ENCODE measurements at regions not wholly inside any gene's neighbourhood (a gene's known extent, or its start where the extent isn't known, plus 50 kb on each side); places are given as distances from the start of the nearest gene placed in this dataset.

DNA sequence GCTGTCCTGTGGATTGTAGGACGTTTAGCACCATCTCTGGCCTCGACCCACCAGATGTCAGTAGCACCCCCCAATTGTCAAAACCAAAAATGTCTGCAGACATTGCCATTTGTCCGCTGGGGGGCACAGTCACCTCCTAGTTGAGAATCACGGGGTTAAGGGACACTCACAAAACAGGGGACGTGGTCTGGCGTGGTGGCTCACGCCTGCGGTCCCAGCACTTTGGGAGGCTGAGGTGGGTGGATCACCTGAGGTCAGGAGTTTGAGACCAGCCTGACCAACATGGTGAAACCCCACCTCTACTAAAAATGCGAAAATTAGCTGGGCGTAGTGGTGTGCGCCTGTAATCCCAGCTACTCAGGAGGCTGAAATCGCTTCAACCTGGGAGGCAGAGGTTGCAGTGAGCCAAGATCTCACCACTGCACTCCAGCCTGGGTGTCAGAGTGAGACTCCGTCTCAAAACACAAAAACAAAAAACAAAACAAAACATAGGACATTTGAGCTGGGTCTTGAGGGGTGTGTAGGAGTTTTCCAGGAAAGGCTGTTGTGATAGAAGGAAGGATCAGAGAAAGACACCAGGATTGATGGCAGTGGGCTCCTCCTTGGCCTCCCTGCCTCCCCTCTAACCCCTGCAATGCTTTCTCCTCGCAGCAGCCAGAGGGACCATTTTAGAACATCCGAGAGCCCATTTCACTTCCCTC is 171.8 kb upstream of the GSE1 start (continued):
- TF ChIP-seq NR2F1 (CRISPR knock-in tag; IDR thresholded peaks at IDR 0.05) (no peak), HNRNPUL1 (IDR thresholded peaks at IDR 0.05; ENCODE audit: low read depth, low read length) (no peak), MED13 (CRISPR knock-in tag; IDR thresholded peaks at IDR 0.05) (no peak), SRY (CRISPR knock-in tag; IDR thresholded peaks at IDR 0.05) (no peak), ZNF737 (CRISPR knock-in tag; IDR thresholded peaks at IDR 0.05; ENCODE audit: borderline replicate concordance) (0 out of 2 replicates have a peak, but pooled peaks have one; percentile 43), AGO2 (optimal IDR thresholded peaks at IDR 0.05; ENCODE audit: low read depth, low read length) (no peak), WIZ (CRISPR knock-in tag; IDR thresholded peaks at IDR 0.05) (no peak), ZSCAN20 (CRISPR knock-in tag; IDR thresholded peaks at IDR 0.05; ENCODE audit: borderline replicate concordance) (no peak), ASH2L (IDR thresholded peaks at IDR 0.05; ENCODE audit: insufficient read length, low read depth, low read length) (no peak), RCOR2 (CRISPR knock-in tag; IDR thresholded peaks at IDR 0.05) (no peak)
- TF ChIP-seq, protein P1, sequence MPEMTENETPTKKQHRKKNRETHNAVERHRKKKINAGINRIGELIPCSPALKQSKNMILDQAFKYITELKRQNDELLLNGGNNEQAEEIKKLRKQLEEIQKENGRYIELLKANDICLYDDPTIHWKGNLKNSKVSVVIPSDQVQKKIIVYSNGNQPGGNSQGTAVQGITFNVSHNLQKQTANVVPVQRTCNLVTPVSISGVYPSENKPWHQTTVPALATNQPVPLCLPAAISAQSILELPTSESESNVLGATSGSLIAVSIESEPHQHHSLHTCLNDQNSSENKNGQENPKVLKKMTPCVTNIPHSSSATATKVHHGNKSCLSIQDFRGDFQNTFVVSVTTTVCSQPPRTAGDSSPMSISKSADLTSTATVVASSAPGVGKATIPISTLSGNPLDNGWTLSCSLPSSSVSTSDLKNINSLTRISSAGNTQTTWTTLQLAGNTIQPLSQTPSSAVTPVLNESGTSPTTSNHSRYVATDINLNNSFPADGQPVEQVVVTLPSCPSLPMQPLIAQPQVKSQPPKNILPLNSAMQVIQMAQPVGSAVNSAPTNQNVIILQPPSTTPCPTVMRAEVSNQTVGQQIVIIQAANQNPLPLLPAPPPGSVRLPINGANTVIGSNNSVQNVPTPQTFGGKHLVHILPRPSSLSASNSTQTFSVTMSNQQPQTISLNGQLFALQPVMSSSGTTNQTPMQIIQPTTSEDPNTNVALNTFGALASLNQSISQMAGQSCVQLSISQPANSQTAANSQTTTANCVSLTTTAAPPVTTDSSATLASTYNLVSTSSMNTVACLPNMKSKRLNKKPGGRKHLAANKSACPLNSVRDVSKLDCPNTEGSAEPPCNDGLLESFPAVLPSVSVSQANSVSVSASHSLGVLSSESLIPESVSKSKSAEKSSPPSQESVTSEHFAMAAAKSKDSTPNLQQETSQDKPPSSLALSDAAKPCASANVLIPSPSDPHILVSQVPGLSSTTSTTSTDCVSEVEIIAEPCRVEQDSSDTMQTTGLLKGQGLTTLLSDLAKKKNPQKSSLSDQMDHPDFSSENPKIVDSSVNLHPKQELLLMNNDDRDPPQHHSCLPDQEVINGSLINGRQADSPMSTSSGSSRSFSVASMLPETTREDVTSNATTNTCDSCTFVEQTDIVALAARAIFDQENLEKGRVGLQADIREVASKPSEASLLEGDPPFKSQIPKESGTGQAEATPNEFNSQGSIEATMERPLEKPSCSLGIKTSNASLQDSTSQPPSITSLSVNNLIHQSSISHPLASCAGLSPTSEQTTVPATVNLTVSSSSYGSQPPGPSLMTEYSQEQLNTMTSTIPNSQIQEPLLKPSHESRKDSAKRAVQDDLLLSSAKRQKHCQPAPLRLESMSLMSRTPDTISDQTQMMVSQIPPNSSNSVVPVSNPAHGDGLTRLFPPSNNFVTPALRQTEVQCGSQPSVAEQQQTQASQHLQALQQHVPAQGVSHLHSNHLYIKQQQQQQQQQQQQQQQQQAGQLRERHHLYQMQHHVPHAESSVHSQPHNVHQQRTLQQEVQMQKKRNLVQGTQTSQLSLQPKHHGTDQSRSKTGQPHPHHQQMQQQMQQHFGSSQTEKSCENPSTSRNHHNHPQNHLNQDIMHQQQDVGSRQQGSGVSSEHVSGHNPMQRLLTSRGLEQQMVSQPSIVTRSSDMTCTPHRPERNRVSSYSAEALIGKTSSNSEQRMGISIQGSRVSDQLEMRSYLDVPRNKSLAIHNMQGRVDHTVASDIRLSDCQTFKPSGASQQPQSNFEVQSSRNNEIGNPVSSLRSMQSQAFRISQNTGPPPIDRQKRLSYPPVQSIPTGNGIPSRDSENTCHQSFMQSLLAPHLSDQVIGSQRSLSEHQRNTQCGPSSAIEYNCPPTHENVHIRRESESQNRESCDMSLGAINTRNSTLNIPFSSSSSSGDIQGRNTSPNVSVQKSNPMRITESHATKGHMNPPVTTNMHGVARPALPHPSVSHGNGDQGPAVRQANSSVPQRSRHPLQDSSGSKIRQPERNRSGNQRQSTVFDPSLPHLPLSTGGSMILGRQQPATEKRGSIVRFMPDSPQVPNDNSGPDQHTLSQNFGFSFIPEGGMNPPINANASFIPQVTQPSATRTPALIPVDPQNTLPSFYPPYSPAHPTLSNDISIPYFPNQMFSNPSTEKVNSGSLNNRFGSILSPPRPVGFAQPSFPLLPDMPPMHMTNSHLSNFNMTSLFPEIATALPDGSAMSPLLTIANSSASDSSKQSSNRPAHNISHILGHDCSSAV (CRISPR knock-in tag; IDR thresholded peaks at IDR 0.05; ENCODE audit: borderline replicate concordance): no peak
- TF ChIP-seq, protein P2, sequence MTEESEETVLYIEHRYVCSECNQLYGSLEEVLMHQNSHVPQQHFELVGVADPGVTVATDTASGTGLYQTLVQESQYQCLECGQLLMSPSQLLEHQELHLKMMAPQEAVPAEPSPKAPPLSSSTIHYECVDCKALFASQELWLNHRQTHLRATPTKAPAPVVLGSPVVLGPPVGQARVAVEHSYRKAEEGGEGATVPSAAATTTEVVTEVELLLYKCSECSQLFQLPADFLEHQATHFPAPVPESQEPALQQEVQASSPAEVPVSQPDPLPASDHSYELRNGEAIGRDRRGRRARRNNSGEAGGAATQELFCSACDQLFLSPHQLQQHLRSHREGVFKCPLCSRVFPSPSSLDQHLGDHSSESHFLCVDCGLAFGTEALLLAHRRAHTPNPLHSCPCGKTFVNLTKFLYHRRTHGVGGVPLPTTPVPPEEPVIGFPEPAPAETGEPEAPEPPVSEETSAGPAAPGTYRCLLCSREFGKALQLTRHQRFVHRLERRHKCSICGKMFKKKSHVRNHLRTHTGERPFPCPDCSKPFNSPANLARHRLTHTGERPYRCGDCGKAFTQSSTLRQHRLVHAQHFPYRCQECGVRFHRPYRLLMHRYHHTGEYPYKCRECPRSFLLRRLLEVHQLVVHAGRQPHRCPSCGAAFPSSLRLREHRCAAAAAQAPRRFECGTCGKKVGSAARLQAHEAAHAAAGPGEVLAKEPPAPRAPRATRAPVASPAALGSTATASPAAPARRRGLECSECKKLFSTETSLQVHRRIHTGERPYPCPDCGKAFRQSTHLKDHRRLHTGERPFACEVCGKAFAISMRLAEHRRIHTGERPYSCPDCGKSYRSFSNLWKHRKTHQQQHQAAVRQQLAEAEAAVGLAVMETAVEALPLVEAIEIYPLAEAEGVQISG (CRISPR knock-in tag; IDR thresholded peaks at IDR 0.05): 0 out of 2 replicates have a peak, but pooled peaks have one; percentile 11
